Neural progenitor cell (in vitro differentiated cells): ENCODE measurements at regions not wholly inside any gene's neighbourhood (a gene's known extent, or its start where the extent isn't known, plus 50 kb on each side); places are given as distances from the start of the nearest gene placed in this dataset.

Source experiments
- DNase-seq: peaks from one replicate; pipeline ENCODE4 v3.0.0-alpha.2; 2016; ENCODE audit warnings: low spot score
- H2AFZ ChIP-seq: fragments of 200-600 bp; sonication (generic); replicated peaks from 2 replicates; pipeline ENCODE4 v1.6.1; 2016; ENCODE audit warnings: antibody characterized with exemption
- H3F3A ChIP-seq: fragments of 200-600 bp; sonication (generic); 2 replicates; pipeline ENCODE4 v1.6.1; 2016; ENCODE audit warnings: antibody characterized with exemption, low read depth
- H3K27ac ChIP-seq: fragments of 200-600 bp; sonication (generic); 2 replicates; pipeline ENCODE4 v1.5.1; 2016; ENCODE audit warnings: mild to moderate bottlenecking
- H3K27me3 ChIP-seq: fragments of 200-600 bp; sonication (generic); 2 replicates; pipeline ENCODE4 v1.6.1; 2016; ENCODE audit warnings: mild to moderate bottlenecking, moderate library complexity
- H3K36me3 ChIP-seq: fragments of 200-600 bp; sonication (generic); 2 replicates; pipeline ENCODE4 v1.5.1; 2016
- H3K4me1 ChIP-seq: fragments of 200-600 bp; sonication (generic); 2 replicates; pipeline ENCODE4 v1.6.1; 2016; ENCODE audit warnings: mixed run types
- H3K4me2 ChIP-seq: fragments of 200-600 bp; sonication (generic); 2 replicates; pipeline ENCODE4 v1.6.1; 2016
- H3K4me3 ChIP-seq: fragments of 200-600 bp; sonication (generic); 2 replicates; pipeline ENCODE4 v1.5.1; 2016
- H3K79me2 ChIP-seq: fragments of 200-600 bp; sonication (generic); 2 replicates; pipeline ENCODE4 v1.6.1; 2016; ENCODE audit warnings: low read depth
- H3K9ac ChIP-seq: fragments of 200-600 bp; sonication (generic); 2 replicates; pipeline ENCODE4 v1.6.1; 2016
- H3K9me3 ChIP-seq: fragments of 200-600 bp; sonication (generic); 2 replicates; pipeline ENCODE4 v1.5.1; 2016; ENCODE audit warnings: low read depth
- H4K20me1 ChIP-seq: fragments of 200-600 bp; sonication (generic); 2 replicates; pipeline ENCODE4 v1.6.1; 2016; ENCODE audit warnings: low read depth
- H3K27ac Mint-ChIP-seq: 3 replicates; pipeline ENCODE4 v1.8.0; 2021; ENCODE audit warnings: mixed read lengths
- H3K27me3 Mint-ChIP-seq: 2 replicates; pipeline ENCODE4 v1.8.0; 2022; ENCODE audit warnings: low read depth, mild to moderate bottlenecking, inconsistent platforms, moderate library complexity, mixed read lengths; ENCODE audit not compliant: insufficient read depth
- H3K36me3 Mint-ChIP-seq: 3 replicates; pipeline ENCODE4 v1.8.0; 2021; ENCODE audit warnings: mixed read lengths
- H3K4me1 Mint-ChIP-seq: 3 replicates; pipeline ENCODE4 v1.8.0; 2021; ENCODE audit warnings: mixed read lengths
- H3K4me3 Mint-ChIP-seq: 3 replicates; pipeline ENCODE4 v1.8.0; 2021; ENCODE audit warnings: mild to moderate bottlenecking, moderate library complexity, mixed read lengths
- H3K9me3 Mint-ChIP-seq: 3 replicates; pipeline ENCODE4 v1.8.0; 2020; ENCODE audit warnings: mixed read lengths
- EZH2 ChIP-seq: fragments of 200-600 bp; sonication (generic); IDR thresholded peaks from 2 replicates; pipeline ENCODE4 v1.6.1; 2017; ENCODE audit warnings: antibody characterized with exemption, mild to moderate bottlenecking, moderate library complexity
- EZH2phosphoT487 ChIP-seq: fragments of 200-600 bp; sonication (generic); IDR thresholded peaks from 2 replicates; pipeline ENCODE4 v1.6.1; 2017; ENCODE audit warnings: antibody characterized with exemption
- TF ChIP-seq, protein P1 (sequence below): fragments of 200-600 bp; sonication (generic); IDR thresholded peaks from 2 replicates; pipeline ENCODE4 v1.5.1; 2017; ENCODE audit warnings: antibody characterized with exemption, mild to moderate bottlenecking

- H3K4me1 ChIP-seq: no peaks in the 10 kb centered on the region
- Mint-ChIP-seq H3K27me3 (peaks cover 5% of the 10 kb centered on the region), H3K9me3 (peaks cover 3% of the 10 kb centered on the region), H3K4me3 (no peak overlapping the region), H3K27ac (no peak overlapping the region), H3K36me3 (no peaks in the 10 kb centered on the region), H3K4me1 (no peaks in the 10 kb centered on the region)
- H3K9me3 ChIP-seq: no peaks in the 10 kb centered on the region
- H3K9ac ChIP-seq: no peak overlapping the region
- H4K20me1 ChIP-seq: no peaks in the 10 kb centered on the region
- H3K4me3 ChIP-seq: no peak overlapping the region
- H3K79me2 ChIP-seq: no peaks in the 10 kb centered on the region
- DNase-seq: no peak
- no peak overlapping the region for H3K4me2 ChIP-seq
- H3K36me3 ChIP-seq: no peaks in the 10 kb centered on the region
- H3K27ac ChIP-seq: no peak overlapping the region
- H3K27me3 ChIP-seq: no peaks in the 10 kb centered on the region
- no peaks in the 10 kb centered on the region for H3F3A ChIP-seq
- TF ChIP-seq EZH2phosphoT487 (no peak), EZH2 (no peak)
- TF ChIP-seq, protein P1, sequence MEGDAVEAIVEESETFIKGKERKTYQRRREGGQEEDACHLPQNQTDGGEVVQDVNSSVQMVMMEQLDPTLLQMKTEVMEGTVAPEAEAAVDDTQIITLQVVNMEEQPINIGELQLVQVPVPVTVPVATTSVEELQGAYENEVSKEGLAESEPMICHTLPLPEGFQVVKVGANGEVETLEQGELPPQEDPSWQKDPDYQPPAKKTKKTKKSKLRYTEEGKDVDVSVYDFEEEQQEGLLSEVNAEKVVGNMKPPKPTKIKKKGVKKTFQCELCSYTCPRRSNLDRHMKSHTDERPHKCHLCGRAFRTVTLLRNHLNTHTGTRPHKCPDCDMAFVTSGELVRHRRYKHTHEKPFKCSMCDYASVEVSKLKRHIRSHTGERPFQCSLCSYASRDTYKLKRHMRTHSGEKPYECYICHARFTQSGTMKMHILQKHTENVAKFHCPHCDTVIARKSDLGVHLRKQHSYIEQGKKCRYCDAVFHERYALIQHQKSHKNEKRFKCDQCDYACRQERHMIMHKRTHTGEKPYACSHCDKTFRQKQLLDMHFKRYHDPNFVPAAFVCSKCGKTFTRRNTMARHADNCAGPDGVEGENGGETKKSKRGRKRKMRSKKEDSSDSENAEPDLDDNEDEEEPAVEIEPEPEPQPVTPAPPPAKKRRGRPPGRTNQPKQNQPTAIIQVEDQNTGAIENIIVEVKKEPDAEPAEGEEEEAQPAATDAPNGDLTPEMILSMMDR: no peak
- H2AFZ ChIP-seq: no peak overlapping the region
These were observed 84.9 kb upstream of the BCL6 start for GRCh38 chr3:187830181-187830580.

DNA sequence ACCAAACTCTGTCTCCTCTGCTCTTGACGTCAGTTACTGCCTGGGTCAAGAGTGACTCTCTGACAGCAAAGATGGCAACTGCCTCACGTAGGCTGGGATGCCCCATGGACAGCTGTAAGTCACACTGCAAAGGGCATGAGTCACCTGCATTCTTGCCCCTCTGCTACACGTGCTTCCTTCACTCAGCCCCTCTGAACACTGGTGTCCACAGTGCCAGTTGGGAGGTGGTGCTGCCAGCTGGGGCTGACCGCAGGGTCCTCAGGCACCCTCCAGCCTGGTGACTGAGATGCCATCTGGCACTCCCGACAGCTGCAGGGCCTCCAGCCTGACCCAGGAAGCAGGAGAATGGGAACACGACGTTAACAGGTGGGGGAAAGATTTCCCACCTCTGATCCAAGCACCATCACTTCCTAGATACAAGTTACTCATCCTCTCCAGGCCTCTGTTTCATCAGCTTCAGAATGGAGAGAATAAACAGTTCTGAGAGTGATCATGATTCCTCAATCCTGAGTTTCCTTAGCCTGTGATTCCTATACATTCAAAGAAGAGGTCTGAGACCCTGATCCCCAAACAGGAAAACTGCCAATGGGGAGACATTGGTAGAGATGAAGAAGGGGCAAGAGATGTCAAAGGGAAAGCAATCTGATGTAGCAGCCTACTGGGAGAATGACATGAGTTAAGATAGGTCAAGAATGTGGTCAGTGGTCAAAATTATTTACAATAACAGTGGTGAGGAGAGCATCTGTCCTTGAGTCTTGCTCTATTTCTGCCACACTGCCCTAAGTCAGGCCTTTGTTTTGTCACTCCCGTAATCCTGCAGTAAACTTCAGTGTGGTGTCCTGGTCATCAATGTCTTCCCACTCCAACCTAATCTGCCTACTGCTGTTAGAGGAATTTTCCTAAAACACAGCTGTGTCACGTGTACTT, 86.1 kb upstream of the BCL6 start:
- H3K4me1 Mint-ChIP-seq: no peaks in the 10 kb centered on the region
- H3K36me3 Mint-ChIP-seq: no peaks in the 10 kb centered on the region
- no peak overlapping the region for H3K4me3 ChIP-seq
- peaks cover 6% of the 10 kb centered on the region for H3K9me3 Mint-ChIP-seq
- no peaks in the 10 kb centered on the region for H3K9me3 ChIP-seq
- no peaks in the 10 kb centered on the region for H3K4me1 ChIP-seq
- H3F3A ChIP-seq: no peaks in the 10 kb centered on the region
- no peak overlapping the region for H2AFZ ChIP-seq
- H3K4me2 ChIP-seq: no peak overlapping the region
- H3K79me2 ChIP-seq: no peaks in the 10 kb centered on the region
- H3K27me3 Mint-ChIP-seq: peaks cover 8% of the 10 kb centered on the region
- no peaks in the 10 kb centered on the region for H3K36me3 ChIP-seq
- peak overlapping the region; percentile 29 for H3K27ac Mint-ChIP-seq
- TF ChIP-seq EZH2phosphoT487: no peak
- TF ChIP-seq, protein P1: no peak
- no peak for TF ChIP-seq EZH2
- no peak overlapping the region for H3K27ac ChIP-seq
- no peaks in the 10 kb centered on the region for H4K20me1 ChIP-seq
- H3K9ac ChIP-seq: no peak overlapping the region
- peak; percentile 14 for DNase-seq
- no peaks in the 10 kb centered on the region for H3K27me3 ChIP-seq
- no peak overlapping the region for H3K4me3 Mint-ChIP-seq

DNA sequence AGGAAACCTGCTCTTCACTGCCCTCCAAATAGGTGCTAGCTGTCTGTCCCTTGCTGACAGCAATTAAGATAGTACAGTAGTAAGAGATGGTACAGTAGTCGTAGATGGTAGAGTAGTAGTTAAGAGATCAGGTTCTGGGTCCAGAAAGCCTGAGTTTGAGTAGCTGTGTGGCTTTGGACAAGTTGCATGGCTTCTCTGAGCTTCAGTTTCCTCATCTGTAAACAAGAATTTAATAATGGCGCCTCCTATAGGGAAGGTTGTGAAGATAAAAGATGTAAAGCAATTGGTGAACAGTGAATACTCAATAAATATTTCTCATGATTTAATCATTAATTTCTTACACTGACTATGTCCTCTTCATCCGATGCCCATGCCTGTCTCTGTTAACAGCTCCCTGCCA, 86.9 kb upstream of the BCL6 start:
- TF ChIP-seq EZH2: no peak
- TF ChIP-seq, protein P1: no peak
- TF ChIP-seq EZH2phosphoT487: no peak
- Histone ChIP-seq H3F3A (no peaks in the 10 kb centered on the region), H3K4me2 (no peak overlapping the region), H3K4me1 (peaks cover 7% of the 10 kb centered on the region), H3K27me3 (no peaks in the 10 kb centered on the region), H4K20me1 (no peaks in the 10 kb centered on the region), H2AFZ (no peak overlapping the region), H3K79me2 (no peaks in the 10 kb centered on the region), H3K9me3 (no peaks in the 10 kb centered on the region), H3K27ac (no peak overlapping the region), H3K36me3 (no peaks in the 10 kb centered on the region), H3K9ac (no peak overlapping the region), H3K4me3 (no peak overlapping the region)
- Mint-ChIP-seq H3K27me3 (peaks cover 12% of the 10 kb centered on the region), H3K27ac (no peak overlapping the region), H3K4me1 (peaks cover 6% of the 10 kb centered on the region), H3K36me3 (no peaks in the 10 kb centered on the region), H3K9me3 (peaks cover 6% of the 10 kb centered on the region), H3K4me3 (no peak overlapping the region)
- DNase-seq: no peak
